ENCODE measurements at regions not wholly inside any gene's neighbourhood (a gene's known extent, or its start where the extent isn't known, plus 50 kb on each side); places are given as distances from the start of the nearest gene placed in this dataset.

- no peaks in the 10 kb centered on the region for H3K4me1 Mint-ChIP-seq
- H3K27ac ChIP-seq (ENCODE audit: insufficient read length, low read depth, low read length) = no peak overlapping the region
- H3K27me3 ChIP-seq (ENCODE audit: insufficient read depth, low read length) = no peaks in the 10 kb centered on the region
- no peaks in the 10 kb centered on the region for H3K27me3 Mint-ChIP-seq (ENCODE audit: low read depth)
- H3K18ac ChIP-seq (ENCODE audit: insufficient read length, low read depth, low read length) = no peak overlapping the region
- no peak overlapping the region for H4K5ac ChIP-seq (ENCODE audit: insufficient read length, low read depth, low read length)
- H3K4me2 ChIP-seq (ENCODE audit: insufficient read depth, insufficient read length, low read length) = no peak overlapping the region
- no peak overlapping the region for H3K23ac ChIP-seq (ENCODE audit: insufficient read length, low read depth, low read length)
- H2BK20ac ChIP-seq (ENCODE audit: low read depth, low read length, poor library complexity, severe bottlenecking) = no peak overlapping the region
- H3K23me2 ChIP-seq (ENCODE audit: insufficient read length, low read depth, low read length, poor library complexity, severe bottlenecking) = no peaks in the 10 kb centered on the region
- H2AFZ ChIP-seq (ENCODE audit: low read length) = no peak overlapping the region
- DNase-seq = no peak
- H3K36me3 Mint-ChIP-seq (ENCODE audit: insufficient read depth in 1 of 3, low read depth in 3 of 3) = no peaks in the 10 kb centered on the region; a peak in 1 of 7 replicates
- no peak overlapping the region for H2BK15ac ChIP-seq (ENCODE audit: low read depth, low read length)
- H3K9me3 Mint-ChIP-seq = no peaks in the 10 kb centered on the region
- H2BK5ac ChIP-seq (ENCODE audit: insufficient read length, low read length) = no peak overlapping the region
- TF ChIP-seq CTCF (conservative IDR thresholded peaks at IDR 0.05) = no peak
- no peak overlapping the region for H3K27ac Mint-ChIP-seq
- H2BK12ac ChIP-seq (ENCODE audit: insufficient read length, low read depth, low read length) = no peak overlapping the region
- no peak overlapping the region for H3K4ac ChIP-seq (ENCODE audit: low read depth, low read length)
- H2BK120ac ChIP-seq (ENCODE audit: low read depth, low read length, poor library complexity, severe bottlenecking) = no peak overlapping the region
- no peaks in the 10 kb centered on the region for H3K79me2 ChIP-seq (ENCODE audit: insufficient read depth, low read length)
- no peak overlapping the region for H3K14ac ChIP-seq (ENCODE audit: insufficient read depth, low read length)
- no peak overlapping the region for H3K56ac ChIP-seq (ENCODE audit: insufficient read length, low read depth, low read length)
- WGBS (ENCODE audit: extremely low coverage, insufficient read length, low lambda C conversion rate) = no CpG with 5 or more reads among the region's 3 CpGs
- no peak overlapping the region for H4K8ac ChIP-seq (replicated peaks; ENCODE audit: insufficient read length, low read depth, low read length)
- H3K4me1 ChIP-seq (ENCODE audit: insufficient read depth, low read length) = no peaks in the 10 kb centered on the region
- H3K4me3 Mint-ChIP-seq = no peak overlapping the region
- H4K91ac ChIP-seq (ENCODE audit: insufficient read length, low read depth, low read length) = no peak overlapping the region
- no peaks in the 10 kb centered on the region for H3K79me1 ChIP-seq (ENCODE audit: insufficient read depth, low read depth, low read length, poor library complexity, severe bottlenecking)
- no peak overlapping the region for H3K9ac ChIP-seq (ENCODE audit: extremely low read depth, insufficient read length, low read length)
- H3K9me3 ChIP-seq (ENCODE audit: control insufficient read depth, low read depth, low read length) = no peaks in the 10 kb centered on the region
- no peak overlapping the region for H3T11ph ChIP-seq (ENCODE audit: low read length)
- H4K20me1 ChIP-seq (ENCODE audit: control insufficient read depth, insufficient read depth, insufficient read length) = no peaks in the 10 kb centered on the region
- H2AK5ac ChIP-seq (ENCODE audit: insufficient read length, low read length) = no peak overlapping the region
Measured at GRCh38 chr2:145157741-145158591, 638.0 kb upstream of the ZEB2 start.
